ENCODE measurements at regions not wholly inside any gene's neighbourhood (a gene's known extent, or its start where the extent isn't known, plus 50 kb on each side); places are given as distances from the start of the nearest gene placed in this dataset.

DNA sequence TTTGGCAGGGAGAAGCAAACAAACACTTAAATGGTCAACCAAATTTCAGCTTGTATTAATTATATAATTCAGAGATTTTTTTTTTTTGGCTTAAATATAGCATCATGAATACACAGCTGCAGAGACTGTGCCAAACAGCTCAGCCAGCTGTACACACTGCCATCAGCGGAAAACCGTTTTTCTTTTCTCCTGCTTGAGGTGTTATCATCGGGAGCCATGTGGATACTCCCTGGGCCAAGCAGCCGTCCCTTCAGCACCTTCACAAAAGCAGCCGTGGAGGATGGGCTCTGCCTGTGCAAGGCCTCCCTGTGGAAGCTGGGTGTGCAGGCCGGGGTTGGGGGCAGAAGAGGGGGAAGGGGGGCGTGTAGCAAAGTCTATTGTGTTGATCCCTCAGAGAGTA is 85.0 kb downstream of the NUF2 start:
- no peak for DNase-seq
- no peaks in the 10 kb centered on the region for H3K36me3 ChIP-seq
- H3K4me3 ChIP-seq, result no peak overlapping the region
- H3K9me3 ChIP-seq, result no peaks in the 10 kb centered on the region
- H3K27me3 ChIP-seq, result no peaks in the 10 kb centered on the region; the same call in 1 of the 2 replicates

DNA sequence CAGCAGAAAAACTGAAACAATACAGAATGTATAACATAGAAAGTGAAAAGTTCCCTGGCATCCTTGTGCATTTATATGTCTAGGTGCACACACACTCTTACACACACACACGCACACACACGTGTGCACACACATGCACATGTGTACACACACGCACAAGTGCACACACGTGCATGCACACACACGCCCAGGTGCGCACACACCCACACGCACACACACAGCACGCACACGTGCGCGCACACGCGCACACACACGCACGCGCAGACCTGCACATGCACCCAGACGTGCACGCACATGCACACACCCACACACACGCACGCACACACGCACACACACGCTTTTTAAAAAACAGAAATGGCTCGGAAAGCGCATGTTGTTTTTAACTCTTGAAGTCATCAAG is 86.5 kb downstream of the NUF2 start:
- H3K9me3 ChIP-seq, result no peaks in the 10 kb centered on the region

DNA sequence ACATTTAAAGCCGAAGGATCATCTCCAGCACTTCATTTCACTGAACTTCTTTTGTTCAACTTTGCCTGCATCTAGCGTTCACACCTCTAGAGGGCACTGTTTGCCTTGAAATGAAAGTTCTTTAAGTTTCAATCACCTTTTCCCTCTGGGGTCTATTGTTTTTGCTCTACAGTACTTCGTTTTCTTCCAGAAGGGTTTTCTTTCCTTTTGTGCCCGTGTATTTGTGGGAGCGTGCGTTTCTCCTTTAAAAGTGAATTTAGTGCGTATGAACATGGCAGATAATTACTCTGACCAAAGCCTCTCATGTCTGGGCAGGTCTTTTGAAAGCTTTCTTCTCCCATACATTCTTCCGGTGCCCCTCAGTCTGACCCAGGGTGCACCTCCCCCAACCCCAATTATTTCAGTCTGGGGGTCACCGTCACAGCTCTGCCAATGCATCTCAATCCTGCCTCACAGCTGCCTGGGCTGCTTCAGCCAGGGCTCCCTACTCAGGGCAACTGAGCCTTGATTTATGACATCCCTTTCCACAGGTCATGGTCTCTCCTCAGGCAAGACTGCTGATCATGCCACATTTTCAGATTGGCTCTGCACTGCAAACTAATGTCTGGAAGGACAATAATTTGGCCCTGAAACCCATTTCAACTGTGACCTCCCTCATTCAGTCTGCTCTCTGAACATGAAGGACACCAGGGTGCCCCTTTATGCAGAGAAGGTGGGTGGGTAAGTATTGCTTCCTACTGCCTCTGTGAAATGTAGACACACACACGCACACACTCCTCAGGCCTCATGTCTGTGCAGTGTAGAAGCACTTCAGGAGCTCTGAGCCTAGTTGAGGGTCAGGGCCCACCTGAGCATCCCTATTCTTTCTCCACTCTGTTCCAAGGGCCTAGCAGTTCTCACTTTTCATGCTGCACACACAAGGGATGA is 88.6 kb downstream of the NUF2 start:
- H3K27me3 ChIP-seq, result no peaks in the 10 kb centered on the region; the same call in 1 of the 2 replicates
- peak; percentile 19 for DNase-seq
- no peaks in the 10 kb centered on the region for H3K36me3 ChIP-seq
- no peak overlapping the region for H3K4me3 ChIP-seq
- no peaks in the 10 kb centered on the region for H3K9me3 ChIP-seq

More for the DNA sequence above, 86.5 kb downstream of the NUF2 start:
- DNase-seq, result no peak
- H3K4me3 ChIP-seq, result no peak overlapping the region
- H3K27me3 ChIP-seq, result no peaks in the 10 kb centered on the region; the same call in 1 of the 2 replicates
- H3K36me3 ChIP-seq, result no peaks in the 10 kb centered on the region

DNA sequence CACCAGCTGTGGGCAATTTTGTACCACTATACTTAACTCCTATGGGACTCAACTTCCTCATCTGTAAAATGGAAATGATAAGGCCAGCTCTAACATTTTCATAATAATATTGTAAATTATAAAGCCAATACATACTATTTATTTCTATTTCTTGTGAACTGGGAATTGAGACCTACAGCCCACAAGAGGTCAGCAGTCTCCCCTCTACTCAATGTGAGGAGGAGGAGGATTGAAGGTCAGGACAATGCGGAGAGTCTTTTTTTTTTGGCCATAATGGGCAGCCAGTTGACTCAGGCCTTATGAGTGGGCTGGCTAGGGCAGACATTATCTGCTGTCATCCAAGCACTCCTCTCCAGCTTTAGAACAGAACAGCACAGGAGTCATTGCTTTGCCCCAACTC is 90.5 kb downstream of the NUF2 start:
- H3K4me3 ChIP-seq, result no peak overlapping the region
- H3K27me3 ChIP-seq, result no peaks in the 10 kb centered on the region; the same call in 1 of the 2 replicates
- no peak for DNase-seq
- no peaks in the 10 kb centered on the region for H3K36me3 ChIP-seq
- no peaks in the 10 kb centered on the region for H3K9me3 ChIP-seq

DNA sequence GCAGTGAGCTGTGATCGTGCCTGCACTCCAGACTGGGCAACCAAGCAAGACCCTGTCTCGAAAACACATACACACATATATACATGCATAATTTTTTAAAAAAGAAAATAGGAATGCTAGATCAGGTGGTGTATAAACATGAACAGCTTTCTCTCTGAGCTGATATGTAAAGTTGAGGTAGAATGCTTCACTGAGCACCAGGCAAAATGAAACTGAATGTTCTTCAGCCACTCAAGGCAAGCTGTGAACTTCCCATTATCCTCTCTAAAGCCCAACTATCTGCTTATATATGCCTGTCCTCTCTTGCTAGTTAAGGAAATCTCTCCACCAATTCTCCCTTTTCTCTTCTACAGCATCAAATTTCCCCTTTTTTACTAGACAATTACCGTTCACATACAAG is 93.0 kb downstream of the NUF2 start:
- H3K4me3 ChIP-seq, result no peak overlapping the region
- H3K27me3 ChIP-seq, result no peaks in the 10 kb centered on the region; the same call in 1 of the 2 replicates
- H3K36me3 ChIP-seq, result no peaks in the 10 kb centered on the region
- H3K9me3 ChIP-seq, result no peaks in the 10 kb centered on the region
- DNase-seq, result no peak

DNA sequence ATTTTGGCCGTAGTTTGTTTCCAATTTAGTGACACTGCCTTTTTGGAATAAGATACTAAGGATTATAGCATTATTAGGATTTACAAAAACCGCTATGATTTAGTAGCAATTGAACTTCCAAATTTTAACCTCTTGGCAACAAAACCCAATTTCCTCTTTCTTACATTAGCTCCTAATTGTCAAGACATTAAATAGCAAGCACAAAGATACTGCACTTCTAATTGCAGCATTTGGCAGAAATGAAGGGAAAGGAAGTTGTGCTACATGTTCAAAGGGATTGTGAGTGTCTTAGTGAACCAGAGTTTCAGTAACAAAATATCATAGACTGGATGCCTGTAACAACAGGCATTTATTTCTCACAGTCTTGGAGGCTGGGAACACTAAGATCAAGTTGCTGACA is 99.9 kb downstream of the NUF2 start:
- Histone ChIP-seq H3K4me3 (no peak overlapping the region), H3K9me3 (no peaks in the 10 kb centered on the region), H3K36me3 (no peaks in the 10 kb centered on the region), H3K27me3 (peaks cover 5% of the 10 kb centered on the region)
- no peak for DNase-seq

DNA sequence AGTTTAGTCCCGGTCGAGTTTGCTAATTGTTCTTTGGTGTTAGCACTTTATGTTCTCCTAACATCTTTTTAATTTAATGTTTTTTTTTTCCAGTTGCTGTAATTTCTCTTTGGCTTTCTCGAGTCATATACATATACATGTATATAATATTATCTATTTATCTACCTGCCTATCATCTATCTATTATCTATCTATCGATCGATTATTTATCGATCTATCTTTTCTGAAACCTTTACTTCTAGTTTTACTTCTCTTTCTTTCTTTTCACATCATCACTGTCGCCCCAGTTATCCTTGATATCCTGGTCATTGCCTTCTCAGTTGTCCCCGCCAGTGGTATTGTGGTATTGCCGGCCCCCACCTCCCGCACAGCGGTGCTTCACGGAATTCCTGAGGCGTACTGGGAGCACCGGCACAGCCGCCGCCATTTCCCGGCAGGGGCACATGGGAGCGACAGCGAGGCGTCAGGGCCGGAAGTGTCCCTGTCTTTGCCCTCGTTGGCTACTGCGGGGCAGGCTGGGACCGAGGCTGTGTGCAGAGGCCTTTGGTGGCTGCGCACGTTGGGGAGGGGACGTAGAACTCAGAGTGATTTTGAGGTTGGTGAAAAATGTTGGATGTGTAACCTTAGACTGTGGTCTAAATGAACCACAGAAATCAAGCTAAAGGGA is 101.1 kb downstream of the NUF2 start:
- no peak overlapping the region for H3K4me3 ChIP-seq
- peaks cover 5% of the 10 kb centered on the region for H3K27me3 ChIP-seq
- no peak for DNase-seq
- no peaks in the 10 kb centered on the region for H3K9me3 ChIP-seq
- H3K36me3 ChIP-seq, result no peaks in the 10 kb centered on the region

DNA sequence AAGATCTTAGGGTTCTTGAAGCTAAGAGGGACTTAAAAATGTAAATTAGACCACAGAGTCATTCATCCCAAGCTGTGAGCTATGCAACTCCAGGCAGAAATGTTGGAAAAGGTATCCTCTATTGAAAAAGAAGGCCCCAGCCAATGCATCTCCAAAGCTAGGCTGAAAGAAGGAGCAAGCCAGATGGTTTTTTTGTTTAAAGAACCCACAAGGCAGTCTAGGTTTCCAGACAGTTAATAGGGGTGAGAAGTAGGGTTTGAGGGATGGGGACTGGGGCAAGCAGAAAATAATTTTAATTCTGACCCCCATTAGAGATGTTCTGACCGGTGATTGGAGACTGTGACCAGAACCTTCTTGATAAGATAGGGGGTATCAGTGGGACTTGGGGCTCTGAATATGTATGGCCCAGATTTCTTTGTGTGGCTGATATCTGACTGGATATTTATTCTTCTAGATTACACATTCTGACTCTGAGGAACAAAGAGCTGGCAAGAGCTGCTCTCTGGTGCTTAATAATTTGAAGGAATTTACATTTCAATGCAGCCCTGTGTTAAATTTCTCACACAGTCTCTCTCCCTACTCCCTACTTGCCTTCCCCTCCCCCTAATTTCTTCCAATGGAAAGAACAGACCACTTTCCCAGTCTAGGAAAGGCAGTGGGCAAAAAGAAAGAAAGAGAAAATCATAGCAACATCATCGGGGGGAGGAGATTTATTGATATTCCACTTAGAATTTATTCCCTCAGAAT is 104.9 kb downstream of the NUF2 start:
- Histone ChIP-seq H3K36me3 (no peaks in the 10 kb centered on the region), H3K27me3 (no peaks in the 10 kb centered on the region; the same call in 1 of the 2 replicates), H3K4me3 (no peak overlapping the region), H3K9me3 (0 out of 2 replicates have a peak, but pooled peaks cover 2% of the 10 kb centered on the region)
- no peak for DNase-seq

DNA sequence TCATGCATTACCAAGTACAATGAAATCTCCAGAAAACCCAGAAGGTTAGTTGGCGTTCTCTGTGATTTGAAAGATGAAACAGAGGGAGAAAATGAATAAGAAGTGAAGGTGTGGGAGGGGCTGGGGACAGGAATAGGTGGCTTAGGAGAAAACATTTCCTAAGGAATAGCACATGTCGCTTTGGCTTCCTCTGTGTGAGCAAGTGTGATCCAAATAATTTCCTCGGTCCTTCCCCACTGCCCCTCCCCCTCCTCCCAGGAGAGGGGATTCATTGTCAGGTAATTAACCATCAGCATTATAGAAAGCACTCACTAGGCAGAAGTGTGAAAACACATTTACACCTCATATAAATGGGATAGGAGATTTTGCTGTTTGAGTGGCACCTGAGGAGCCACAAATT is 105.5 kb downstream of the NUF2 start:
- Histone ChIP-seq H3K27me3 (no peaks in the 10 kb centered on the region; the same call in 1 of the 2 replicates), H3K4me3 (no peak overlapping the region), H3K36me3 (no peaks in the 10 kb centered on the region), H3K9me3 (0 out of 2 replicates have a peak, but pooled peaks cover 2% of the 10 kb centered on the region)
- DNase-seq, result no peak

DNA sequence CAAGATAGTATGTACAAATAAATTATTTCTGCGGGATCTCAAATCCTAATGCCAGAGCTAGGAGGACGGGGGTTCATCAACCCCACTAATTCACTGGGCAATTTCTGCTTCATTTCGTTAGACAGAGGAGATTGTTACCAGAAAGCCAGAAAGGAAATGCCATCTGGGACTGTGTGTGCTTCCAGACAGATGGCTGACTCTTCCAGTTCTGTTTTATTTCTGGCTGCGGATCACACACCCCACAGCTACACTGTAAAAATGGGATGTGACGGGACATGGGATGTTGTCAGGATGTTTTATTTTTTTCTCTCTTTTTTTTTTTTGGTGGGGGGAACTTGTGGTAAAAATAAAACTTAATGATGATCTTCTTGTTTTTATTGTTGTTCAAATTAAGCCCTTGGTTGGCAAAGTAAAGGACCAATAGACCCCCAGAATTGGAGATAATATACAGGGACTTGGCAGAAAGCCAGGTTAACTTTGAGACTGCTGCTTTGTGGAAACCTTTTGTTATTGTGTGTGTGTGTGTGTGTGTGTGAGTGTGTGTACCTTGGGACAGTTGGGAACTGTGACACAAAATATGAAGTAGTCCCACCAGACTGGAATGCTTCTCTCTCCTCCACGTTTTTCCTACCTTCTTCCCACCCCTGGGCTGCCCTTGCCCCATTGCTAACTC is 114.5 kb downstream of the NUF2 start:
- H3K9me3 ChIP-seq, result no peaks in the 10 kb centered on the region
- H3K4me3 ChIP-seq, result no peak overlapping the region
- no peaks in the 10 kb centered on the region for H3K36me3 ChIP-seq
- no peak for DNase-seq
- no peaks in the 10 kb centered on the region for H3K27me3 ChIP-seq

DNA sequence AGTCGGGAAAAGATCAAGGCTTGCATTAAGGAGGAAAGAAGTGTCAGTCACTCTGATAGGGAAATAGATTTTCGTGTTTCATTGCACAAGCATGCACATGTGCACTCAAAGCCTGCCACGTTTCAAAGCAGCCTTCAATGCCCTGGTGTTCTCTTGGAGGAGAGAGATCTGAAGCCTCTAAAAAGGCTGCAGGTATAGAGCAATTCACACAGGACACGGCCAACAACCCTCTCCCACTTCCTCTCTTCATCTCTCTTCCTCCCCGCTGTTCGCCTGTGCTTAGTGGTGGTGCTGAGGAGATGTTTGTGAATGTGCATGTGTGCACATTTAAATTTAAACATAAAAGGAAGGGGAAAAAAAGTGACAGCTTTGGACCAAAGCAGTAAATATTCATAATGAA is 117.7 kb downstream of the NUF2 start:
- no peak for DNase-seq
- Histone ChIP-seq H3K9me3 (no peaks in the 10 kb centered on the region), H3K4me3 (no peak overlapping the region), H3K36me3 (no peaks in the 10 kb centered on the region), H3K27me3 (no peaks in the 10 kb centered on the region)

DNA sequence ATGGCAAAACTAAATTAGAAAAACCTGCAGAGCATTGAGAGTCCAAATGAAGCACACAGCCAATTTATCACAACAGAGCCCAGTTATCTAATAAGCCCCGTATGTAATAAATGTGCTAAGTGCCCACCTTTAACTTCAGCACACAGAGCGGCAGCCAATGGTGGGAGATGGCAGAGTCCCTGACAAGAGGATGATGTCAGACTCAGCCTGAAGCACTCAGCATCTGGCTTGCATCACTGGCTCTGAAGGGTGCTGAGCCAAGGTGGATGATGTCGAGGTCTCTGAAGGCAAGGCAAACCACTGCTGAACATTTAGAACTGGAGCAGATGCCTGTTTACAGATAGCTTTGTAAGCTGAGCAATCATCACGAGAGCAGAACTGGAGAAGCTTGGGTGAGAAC is 118.3 kb downstream of the NUF2 start:
- DNase-seq, result no peak
- Histone ChIP-seq H3K36me3 (no peaks in the 10 kb centered on the region), H3K9me3 (no peaks in the 10 kb centered on the region), H3K4me3 (no peak overlapping the region), H3K27me3 (no peaks in the 10 kb centered on the region)

DNA sequence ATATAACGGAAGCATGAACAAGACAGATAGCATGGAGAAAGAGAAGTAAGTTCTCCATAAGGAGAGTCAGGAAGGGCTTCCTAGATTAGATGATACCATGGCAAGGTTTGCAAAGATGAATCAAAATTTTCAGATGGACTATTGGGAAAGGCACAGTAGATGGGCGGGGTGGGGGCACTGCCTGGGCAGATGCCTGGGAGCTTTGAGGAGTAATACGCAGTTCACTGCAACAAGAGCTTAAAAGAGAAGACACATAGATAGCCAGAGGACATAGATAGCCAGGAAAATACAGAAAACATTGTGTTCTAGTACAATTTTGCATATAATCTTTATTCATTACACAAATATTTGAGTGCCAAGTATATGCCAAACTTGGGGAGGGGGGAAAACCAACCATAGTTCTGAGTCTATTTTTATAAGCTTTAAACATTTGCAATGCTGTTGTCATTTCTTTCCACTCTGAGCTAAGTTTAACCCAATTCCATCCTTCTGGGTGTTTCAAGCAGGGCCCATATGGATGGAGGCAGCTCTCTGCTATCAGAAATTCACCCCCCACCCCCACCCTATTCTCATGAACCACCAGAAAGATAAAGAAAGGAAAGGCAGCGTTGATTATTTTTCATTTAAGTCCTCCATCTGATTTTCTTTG is 120.6 kb downstream of the NUF2 start:
- no peaks in the 10 kb centered on the region for H3K9me3 ChIP-seq
- no peak for DNase-seq
- H3K36me3 ChIP-seq, result no peaks in the 10 kb centered on the region
- H3K27me3 ChIP-seq, result no peaks in the 10 kb centered on the region
- H3K4me3 ChIP-seq, result no peak overlapping the region

DNA sequence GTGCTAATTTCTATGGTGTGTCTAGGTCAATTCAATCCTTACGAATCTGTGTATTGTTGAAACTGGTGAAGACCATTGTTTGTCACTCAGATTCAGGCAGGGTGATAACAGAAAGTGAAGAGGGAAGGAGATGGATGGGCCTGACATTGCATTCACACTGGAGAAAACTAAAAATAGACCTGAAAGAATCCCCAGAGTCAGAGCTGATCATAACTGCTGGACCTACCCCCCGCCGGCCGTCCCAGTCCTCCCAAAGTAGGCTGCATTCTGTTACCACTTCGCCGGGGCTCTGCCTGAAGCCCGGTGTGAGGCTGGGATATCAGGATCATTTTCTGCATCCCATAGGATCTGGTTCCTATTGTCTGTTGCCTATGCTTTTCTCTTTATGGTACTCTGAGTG is 121.1 kb downstream of the NUF2 start:
- Histone ChIP-seq H3K27me3 (no peaks in the 10 kb centered on the region), H3K36me3 (no peaks in the 10 kb centered on the region), H3K4me3 (no peak overlapping the region), H3K9me3 (no peaks in the 10 kb centered on the region)
- no peak for DNase-seq

DNA sequence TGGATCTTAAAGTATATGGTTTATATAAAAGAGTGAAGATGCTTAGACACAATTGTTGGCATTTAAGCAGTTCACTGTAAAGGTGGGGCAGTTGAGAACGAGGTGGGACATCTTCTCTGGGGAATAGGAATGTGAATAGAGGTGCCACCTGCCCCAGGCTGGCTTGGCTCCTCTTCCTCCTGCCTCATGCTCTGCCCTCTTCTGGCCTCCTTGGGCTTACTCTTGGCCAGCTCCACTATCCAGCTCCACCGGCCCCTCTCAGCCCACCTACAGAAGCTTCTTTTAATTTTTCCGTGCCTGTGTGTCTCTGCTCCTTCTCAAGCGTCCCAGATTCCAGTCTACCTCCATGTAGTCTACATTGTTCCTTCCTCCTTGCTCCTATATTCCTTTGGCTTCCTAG is 122.1 kb downstream of the NUF2 start:
- Histone ChIP-seq H3K27me3 (peaks cover 1% of the 10 kb centered on the region; the same call in 1 of the 2 replicates), H3K9me3 (no peaks in the 10 kb centered on the region), H3K4me3 (no peak overlapping the region), H3K36me3 (no peaks in the 10 kb centered on the region)
- DNase-seq, result no peak

DNA sequence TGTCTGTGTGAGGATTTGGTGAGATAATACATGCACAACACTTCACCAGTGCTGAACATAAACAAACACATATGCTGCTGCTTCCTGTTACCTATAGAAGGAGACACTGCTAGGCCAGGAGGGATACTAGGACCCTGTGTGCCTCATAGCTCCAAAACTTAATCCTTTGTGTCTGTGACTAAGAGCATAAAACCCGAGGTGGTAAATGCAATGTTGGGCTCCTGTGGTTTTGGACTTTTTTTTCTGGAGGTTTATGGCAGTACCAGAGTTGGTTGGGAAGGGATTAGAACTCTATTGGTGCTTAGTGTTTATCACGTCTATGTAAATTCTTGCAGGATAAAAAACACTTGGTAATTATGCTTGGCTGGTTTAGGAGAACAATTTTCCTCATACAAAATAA is 122.9 kb downstream of the NUF2 start:
- H3K36me3 ChIP-seq, result no peaks in the 10 kb centered on the region
- no peak overlapping the region for H3K4me3 ChIP-seq
- DNase-seq, result no peak
- H3K9me3 ChIP-seq, result no peaks in the 10 kb centered on the region
- peaks cover 4% of the 10 kb centered on the region; the same call in 1 of the 2 replicates for H3K27me3 ChIP-seq

Data from MG63 (cell line).